ENCODE measurements at regions not wholly inside any gene's neighbourhood (a gene's known extent, or its start where the extent isn't known, plus 50 kb on each side); places are given as distances from the start of the nearest gene placed in this dataset.

- TF ChIP-seq CTCF (IDR thresholded peaks at IDR 0.05) = peak; percentile 27
- no peak for TF ChIP-seq EZH2 (IDR thresholded peaks at IDR 0.05)
Measured at GRCh38 chr4:161256716-161257115, 907.1 kb downstream of the FSTL5 start.

Measured in neural progenitor cell (in vitro differentiated cells).